RWPE1 (cell line): ENCODE measurements at regions not wholly inside any gene's neighbourhood (a gene's known extent, or its start where the extent isn't known, plus 50 kb on each side); places are given as distances from the start of the nearest gene placed in this dataset.

Source experiments
- CTCF ChIA-PET: fragments of 350-600 bp; sonication (Branson Sonifier 250); formaldehyde crosslinking; extraction: SDS; loops from one replicate; lab custom pipeline; 2021; lab: Yijun Ruan, JAX
- POLR2A ChIA-PET: fragments of 400-600 bp; formaldehyde crosslinking; extraction: SDS; loops from one replicate; lab custom pipeline; 2020; ENCODE audit warnings: antibody characterized with exemption; ENCODE audit not compliant: low non-redundant PET; lab: Yijun Ruan, JAX
- DNase-seq: peaks from one replicate; pipeline ENCODE4 v3.0.0; 2012; ENCODE audit warnings: low spot score
- H3K27ac ChIP-seq: fragments of 450-650 bp; 2 replicates; pipeline ENCODE4 v1.5.1; 2017
- CTCF ChIP-seq: fragments of 450-650 bp; conservative IDR thresholded peaks from 2 replicates; pipeline ENCODE4 v1.5.1; 2017; ENCODE audit warnings: low read depth, mild to moderate bottlenecking

- no peak for DNase-seq
- no peak overlapping the region for H3K27ac ChIP-seq
- ChIA-PET CTCF (no interaction called here), POLR2A (no interaction called here)
- TF ChIP-seq CTCF = no peak
These were observed 133.3 kb downstream of the TMEM132E start for GRCh38 chr17:34712481-34713195.

DNA sequence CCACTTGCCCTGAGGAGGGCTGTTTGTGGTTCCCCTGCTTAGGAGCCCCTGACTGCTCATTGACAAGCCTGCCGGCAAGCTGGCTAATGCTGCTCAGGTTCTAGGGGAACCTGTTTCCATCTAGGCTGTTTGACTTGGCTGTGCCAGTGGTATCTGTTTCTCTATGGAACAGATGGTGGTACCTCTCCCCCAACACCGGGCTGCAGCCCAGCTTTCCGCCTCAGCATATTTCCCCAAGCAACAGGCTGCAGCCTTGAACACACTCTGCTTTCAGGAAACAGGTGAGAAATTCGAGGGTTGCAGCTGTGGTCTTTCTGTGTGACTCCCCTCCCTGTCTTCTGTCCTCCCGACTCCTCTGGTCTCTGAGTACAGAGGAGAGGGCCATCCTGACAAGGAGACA is 132.3 kb downstream of the TMEM132E start:
- no peak for DNase-seq
- CTCF ChIA-PET = interaction anchor here (0.6 kb wide), 1 partner anchor 17 kb away, joined by 3 read pairs; no protein-coding TSS in a partner anchor
- POLR2A ChIA-PET = no interaction called here
- no peak overlapping the region for H3K27ac ChIP-seq
- no peak for TF ChIP-seq CTCF

DNA sequence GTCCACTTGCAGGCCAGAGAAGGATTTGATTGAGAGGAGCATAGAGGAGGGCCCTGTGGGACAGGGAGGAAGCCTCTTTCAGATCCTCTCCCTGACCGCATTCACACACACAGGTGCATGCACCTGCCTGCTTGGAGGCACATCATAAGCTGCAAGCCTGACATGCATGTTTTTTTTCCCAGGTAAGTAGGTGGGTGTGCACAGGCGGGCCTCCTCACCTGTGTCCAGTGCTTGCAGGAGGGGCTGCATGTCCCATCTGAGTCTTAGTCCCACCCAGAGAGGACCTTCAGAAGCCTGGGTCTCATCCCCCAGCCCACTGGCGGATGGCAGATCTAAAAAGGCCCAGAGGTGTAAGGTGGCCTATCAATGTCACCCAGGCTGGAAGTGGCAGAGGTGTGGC is 130.8 kb downstream of the TMEM132E start:
- CTCF ChIA-PET = no interaction called here
- no peak for TF ChIP-seq CTCF
- POLR2A ChIA-PET = no interaction called here
- DNase-seq = no peak
- no peak overlapping the region for H3K27ac ChIP-seq

- CTCF ChIA-PET = no interaction called here
- DNase-seq = no peak
- no peak overlapping the region for H3K27ac ChIP-seq
- POLR2A ChIA-PET = no interaction called here
- no peak for TF ChIP-seq CTCF
These were observed 129.9 kb downstream of the TMEM132E start for GRCh38 chr17:34709158-34709754.

GRCh38 chr17:34706029-34706428 is 126.6 kb downstream of the TMEM132E start:
- no peak for TF ChIP-seq CTCF
- H3K27ac ChIP-seq = no peak overlapping the region
- DNase-seq = peak; percentile 27
- ChIA-PET POLR2A (interaction anchor here (0.5 kb wide), 1 partner anchor 11 kb away, joined by 3 read pairs; no protein-coding TSS in a partner anchor), CTCF (interaction anchor here (0.6 kb wide), 1 partner anchor 962 kb away, joined by 3 read pairs; no protein-coding TSS in a partner anchor)

DNA sequence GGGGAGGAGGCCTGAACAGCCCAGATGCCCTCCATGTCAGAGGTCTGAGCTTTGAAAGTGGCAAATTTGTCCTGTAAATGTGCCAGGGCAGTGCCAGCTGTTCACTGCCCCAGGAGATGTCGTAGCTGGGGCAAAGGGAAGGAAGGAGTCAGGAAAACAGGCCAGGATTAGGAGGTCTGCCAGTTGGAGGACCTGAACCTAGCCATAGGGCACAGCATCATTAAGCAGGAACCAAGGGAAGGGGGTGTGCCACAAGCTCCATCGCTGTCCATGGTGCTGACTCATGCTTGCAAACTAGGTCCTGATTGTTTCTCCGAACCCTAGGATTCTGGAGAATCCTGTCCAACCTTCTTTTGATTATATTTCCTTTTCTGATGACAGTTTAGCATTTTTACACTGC is 124.2 kb downstream of the TMEM132E start:
- no peak overlapping the region for H3K27ac ChIP-seq
- TF ChIP-seq CTCF = no peak
- ChIA-PET CTCF (no interaction called here), POLR2A (no interaction called here)
- DNase-seq = peak; percentile 50
